ENCODE measurements at regions not wholly inside any gene's neighbourhood (a gene's known extent, or its start where the extent isn't known, plus 50 kb on each side); places are given as distances from the start of the nearest gene placed in this dataset.
A peak's percentile ranks its signal among the peaks of the same experiment; 100 is the strongest.

DNA sequence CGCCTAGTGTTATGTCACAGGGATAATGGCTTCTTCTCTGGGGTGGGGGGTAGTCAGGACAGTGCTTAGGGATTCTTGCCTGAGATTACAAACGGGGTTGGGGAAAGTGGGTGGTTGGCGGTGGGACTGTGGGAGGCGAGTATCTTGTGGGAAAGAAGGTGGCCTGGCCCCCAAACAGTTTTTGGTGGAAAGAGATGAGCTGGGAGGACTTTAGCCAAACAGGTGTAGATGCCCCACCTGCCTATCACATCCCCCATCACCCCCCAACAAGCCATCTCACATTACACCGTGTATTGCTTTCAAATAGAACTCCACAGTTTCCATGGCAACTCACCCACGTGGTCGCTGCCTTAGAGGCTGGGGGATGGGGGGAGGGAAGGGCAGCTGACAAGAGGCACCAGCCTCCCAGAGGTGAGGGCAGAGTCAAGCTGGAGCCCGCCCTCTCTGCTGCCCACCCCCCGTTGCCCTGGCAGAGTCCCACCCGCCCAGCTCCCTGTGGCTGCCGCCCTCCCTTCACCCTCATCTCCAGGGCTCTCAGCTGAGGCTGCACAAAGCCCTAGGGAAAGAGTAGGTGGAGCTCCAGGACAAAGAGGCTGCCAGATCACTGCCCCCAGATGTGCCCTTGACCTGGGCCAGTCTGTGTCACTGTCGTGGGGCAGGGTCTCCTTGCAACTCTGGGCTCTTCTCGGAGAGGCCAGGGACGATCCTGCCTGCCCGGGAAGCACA lies 98.3 kb downstream of the LRRC74A start:
- H3K4me3 ChIP-seq (replicated peaks; ENCODE audit: insufficient read depth, low read length): no peak overlapping the region
- no peak overlapping the region for H3K27ac ChIP-seq (replicated peaks)
- no peak for TF ChIP-seq POLR2AphosphoS5 (IDR thresholded peaks at IDR 0.05; ENCODE audit: low read depth)
- TF ChIP-seq, protein P1, sequence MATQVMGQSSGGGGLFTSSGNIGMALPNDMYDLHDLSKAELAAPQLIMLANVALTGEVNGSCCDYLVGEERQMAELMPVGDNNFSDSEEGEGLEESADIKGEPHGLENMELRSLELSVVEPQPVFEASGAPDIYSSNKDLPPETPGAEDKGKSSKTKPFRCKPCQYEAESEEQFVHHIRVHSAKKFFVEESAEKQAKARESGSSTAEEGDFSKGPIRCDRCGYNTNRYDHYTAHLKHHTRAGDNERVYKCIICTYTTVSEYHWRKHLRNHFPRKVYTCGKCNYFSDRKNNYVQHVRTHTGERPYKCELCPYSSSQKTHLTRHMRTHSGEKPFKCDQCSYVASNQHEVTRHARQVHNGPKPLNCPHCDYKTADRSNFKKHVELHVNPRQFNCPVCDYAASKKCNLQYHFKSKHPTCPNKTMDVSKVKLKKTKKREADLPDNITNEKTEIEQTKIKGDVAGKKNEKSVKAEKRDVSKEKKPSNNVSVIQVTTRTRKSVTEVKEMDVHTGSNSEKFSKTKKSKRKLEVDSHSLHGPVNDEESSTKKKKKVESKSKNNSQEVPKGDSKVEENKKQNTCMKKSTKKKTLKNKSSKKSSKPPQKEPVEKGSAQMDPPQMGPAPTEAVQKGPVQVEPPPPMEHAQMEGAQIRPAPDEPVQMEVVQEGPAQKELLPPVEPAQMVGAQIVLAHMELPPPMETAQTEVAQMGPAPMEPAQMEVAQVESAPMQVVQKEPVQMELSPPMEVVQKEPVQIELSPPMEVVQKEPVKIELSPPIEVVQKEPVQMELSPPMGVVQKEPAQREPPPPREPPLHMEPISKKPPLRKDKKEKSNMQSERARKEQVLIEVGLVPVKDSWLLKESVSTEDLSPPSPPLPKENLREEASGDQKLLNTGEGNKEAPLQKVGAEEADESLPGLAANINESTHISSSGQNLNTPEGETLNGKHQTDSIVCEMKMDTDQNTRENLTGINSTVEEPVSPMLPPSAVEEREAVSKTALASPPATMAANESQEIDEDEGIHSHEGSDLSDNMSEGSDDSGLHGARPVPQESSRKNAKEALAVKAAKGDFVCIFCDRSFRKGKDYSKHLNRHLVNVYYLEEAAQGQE (IDR thresholded peaks at IDR 0.05; ENCODE audit: insufficient replicate concordance, low read depth): no peak
- no peak for TF ChIP-seq GABPA (IDR thresholded peaks at IDR 0.05; ENCODE audit: low read depth)
- TF ChIP-seq SPI1 (IDR thresholded peaks at IDR 0.05; ENCODE audit: borderline replicate concordance, low read depth): no peak
- TF ChIP-seq, protein P2, sequence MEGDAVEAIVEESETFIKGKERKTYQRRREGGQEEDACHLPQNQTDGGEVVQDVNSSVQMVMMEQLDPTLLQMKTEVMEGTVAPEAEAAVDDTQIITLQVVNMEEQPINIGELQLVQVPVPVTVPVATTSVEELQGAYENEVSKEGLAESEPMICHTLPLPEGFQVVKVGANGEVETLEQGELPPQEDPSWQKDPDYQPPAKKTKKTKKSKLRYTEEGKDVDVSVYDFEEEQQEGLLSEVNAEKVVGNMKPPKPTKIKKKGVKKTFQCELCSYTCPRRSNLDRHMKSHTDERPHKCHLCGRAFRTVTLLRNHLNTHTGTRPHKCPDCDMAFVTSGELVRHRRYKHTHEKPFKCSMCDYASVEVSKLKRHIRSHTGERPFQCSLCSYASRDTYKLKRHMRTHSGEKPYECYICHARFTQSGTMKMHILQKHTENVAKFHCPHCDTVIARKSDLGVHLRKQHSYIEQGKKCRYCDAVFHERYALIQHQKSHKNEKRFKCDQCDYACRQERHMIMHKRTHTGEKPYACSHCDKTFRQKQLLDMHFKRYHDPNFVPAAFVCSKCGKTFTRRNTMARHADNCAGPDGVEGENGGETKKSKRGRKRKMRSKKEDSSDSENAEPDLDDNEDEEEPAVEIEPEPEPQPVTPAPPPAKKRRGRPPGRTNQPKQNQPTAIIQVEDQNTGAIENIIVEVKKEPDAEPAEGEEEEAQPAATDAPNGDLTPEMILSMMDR (IDR thresholded peaks at IDR 0.05; ENCODE audit: insufficient read depth, low read length): no peak
- no peaks in the 10 kb centered on the region for H3K27me3 ChIP-seq (ENCODE audit: insufficient read depth, poor library complexity, severe bottlenecking)
- DNase-seq (ENCODE audit: low read depth in 1 of 2, low spot score in 1 of 2): no peak

DNA sequence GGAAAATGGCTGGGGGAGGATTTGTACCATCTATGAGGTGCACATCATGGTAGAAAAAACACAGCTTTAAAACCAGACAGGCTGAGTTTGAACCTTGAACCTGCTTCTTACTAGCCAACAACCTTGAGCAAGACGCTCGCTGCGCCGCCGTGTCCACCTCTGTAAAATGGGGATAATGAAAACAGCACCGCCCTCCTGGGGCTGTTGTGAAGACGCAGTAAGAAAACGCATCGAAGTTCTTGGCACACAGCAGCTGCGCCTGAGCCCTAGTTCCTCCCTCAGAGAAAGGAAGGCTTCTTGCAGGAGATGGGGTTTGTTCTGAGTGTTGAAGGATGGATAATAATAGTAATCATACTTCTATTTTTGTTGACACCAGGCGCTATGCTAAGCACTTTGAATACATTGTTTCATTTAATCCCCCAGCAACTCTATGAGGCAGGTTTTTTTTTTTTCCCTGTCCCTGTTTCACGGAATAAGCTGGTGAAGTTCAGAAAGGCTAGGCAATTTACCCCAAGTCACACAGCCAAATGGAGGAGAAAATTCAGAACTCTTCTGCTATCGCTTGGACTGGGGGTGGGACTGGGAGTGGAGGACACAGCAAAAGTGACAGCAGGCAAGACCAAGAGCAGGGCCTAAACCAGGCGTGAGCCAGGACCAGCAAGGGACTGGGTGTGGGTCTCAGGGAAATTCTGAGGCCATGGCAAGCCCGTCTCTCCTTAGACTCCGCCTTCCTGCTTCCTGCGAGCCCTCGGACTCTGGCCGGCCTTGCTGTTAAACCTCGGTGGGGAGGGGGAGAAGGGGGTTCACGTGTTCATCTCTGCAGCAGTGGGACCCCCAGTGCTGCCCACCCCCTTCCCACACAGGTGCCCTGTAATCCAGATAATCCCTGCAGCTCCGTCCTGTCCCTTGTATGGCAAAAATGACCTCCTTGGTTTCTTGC lies 97.5 kb downstream of the LRRC74A start:
- H3K27ac ChIP-seq (replicated peaks): no peak overlapping the region
- TF ChIP-seq SPI1 (IDR thresholded peaks at IDR 0.05; ENCODE audit: borderline replicate concordance, low read depth) (no peak), GABPA (IDR thresholded peaks at IDR 0.05; ENCODE audit: low read depth) (no peak), POLR2AphosphoS5 (IDR thresholded peaks at IDR 0.05; ENCODE audit: low read depth) (no peak)
- TF ChIP-seq, protein P1 (IDR thresholded peaks at IDR 0.05; ENCODE audit: insufficient replicate concordance, low read depth): no peak
- TF ChIP-seq, protein P2 (IDR thresholded peaks at IDR 0.05; ENCODE audit: insufficient read depth, low read length): no peak

DNA sequence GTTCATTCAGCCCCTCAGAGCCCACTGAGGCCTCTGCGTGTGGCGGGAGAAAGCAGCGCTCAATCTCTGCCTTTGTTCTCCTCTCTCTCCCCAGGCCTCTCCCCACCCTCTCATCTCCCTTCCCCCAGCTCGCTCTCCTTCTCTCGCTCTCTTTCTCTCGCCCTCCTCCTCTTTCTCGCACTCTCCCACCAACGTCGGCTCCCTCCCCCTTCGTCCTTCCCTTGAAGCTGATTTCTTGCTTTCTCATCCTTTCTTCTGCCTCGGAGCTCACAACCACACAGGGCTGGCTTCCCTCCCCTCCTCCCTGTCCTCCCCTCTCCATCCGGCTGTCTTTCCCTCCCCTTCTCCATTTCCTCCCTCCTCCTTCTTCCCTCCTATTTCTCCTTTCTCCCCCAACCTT lies 96.4 kb downstream of the LRRC74A start:
- no peaks in the 10 kb centered on the region for H3K27me3 ChIP-seq (ENCODE audit: insufficient read depth, poor library complexity, severe bottlenecking)
- DNase-seq (ENCODE audit: low read depth in 1 of 2, low spot score in 1 of 2): no peak
- TF ChIP-seq, protein P2 (IDR thresholded peaks at IDR 0.05; ENCODE audit: insufficient read depth, low read length): no peak
- TF ChIP-seq SPI1 (IDR thresholded peaks at IDR 0.05; ENCODE audit: borderline replicate concordance, low read depth) (no peak), POLR2AphosphoS5 (IDR thresholded peaks at IDR 0.05; ENCODE audit: low read depth) (no peak), GABPA (IDR thresholded peaks at IDR 0.05; ENCODE audit: low read depth) (no peak)
- TF ChIP-seq, protein P1 (IDR thresholded peaks at IDR 0.05; ENCODE audit: insufficient replicate concordance, low read depth): no peak
- no peak overlapping the region for H3K27ac ChIP-seq (replicated peaks)
- H3K4me3 ChIP-seq (replicated peaks; ENCODE audit: insufficient read depth, low read length): no peak overlapping the region

More for the DNA sequence above, 97.5 kb downstream of the LRRC74A start:
- DNase-seq (ENCODE audit: low read depth in 1 of 2, low spot score in 1 of 2): peak in 1 of 2 experiments; percentile 19
- no peaks in the 10 kb centered on the region for H3K27me3 ChIP-seq (ENCODE audit: insufficient read depth, poor library complexity, severe bottlenecking)
- H3K4me3 ChIP-seq (replicated peaks; ENCODE audit: insufficient read depth, low read length): no peak overlapping the region
